OCI-LY7 (cell line): ENCODE measurements at regions not wholly inside any gene's neighbourhood (a gene's known extent, or its start where the extent isn't known, plus 50 kb on each side); places are given as distances from the start of the nearest gene placed in this dataset.

Experiments used
- BruUV-seq: library from RNA; stranded (reverse); fragments of 400-500 nt; replicated peaks from 2 replicates; lab custom pipeline; 2021; lab: Mats Ljungman, UMichigan
- CTCF ChIA-PET: fragments of 300-600 bp; sonication (Branson Sonifier 250); formaldehyde crosslinking; loops from one replicate; lab custom pipeline; 2022; ENCODE audit warnings: antibody characterized with exemption; ENCODE audit not compliant: unreplicated experiment; lab: Charles Lee
- POLR2A ChIA-PET: fragments of 300-600 bp; sonication (Branson Sonifier 250); formaldehyde crosslinking; loops from one replicate; lab custom pipeline; 2022; ENCODE audit warnings: antibody characterized with exemption; lab: Charles Lee
- DNase-seq: peaks from one replicate; pipeline ENCODE4 v3.0.0-alpha.2; 2015; ENCODE audit warnings: low spot score
- H2AFZ ChIP-seq: fragments of 200-600 bp; sonication (generic), shearing (Covaris generic); 2 replicates; pipeline ENCODE4 v1.6.1; 2014; ENCODE audit warnings: mild to moderate bottlenecking, antibody characterized with exemption, low read length, moderate library complexity
- H3K27ac ChIP-seq: fragments of 200-600 bp; sonication (generic); 2 replicates; pipeline ENCODE4 v1.5.1; 2014; ENCODE audit warnings: mixed run types, low read depth, mild to moderate bottlenecking, moderate library complexity, low read length, inconsistent platforms; ENCODE audit not compliant: poor library complexity, severe bottlenecking
- H3K36me3 ChIP-seq: fragments of 200-600 bp; sonication (generic); 2 replicates; pipeline ENCODE4 v1.6.1; 2014; ENCODE audit warnings: mild to moderate bottlenecking, antibody characterized with exemption, low read length, moderate library complexity, mixed read lengths; ENCODE audit not compliant: insufficient read depth
- H3K4me1 ChIP-seq: fragments of 200-600 bp; sonication (generic); 2 replicates; pipeline ENCODE4 v1.5.1; 2014; ENCODE audit warnings: mild to moderate bottlenecking, low read length; ENCODE audit not compliant: insufficient read depth, poor library complexity, severe bottlenecking
- H3K4me2 ChIP-seq: fragments of 200-600 bp; sonication (generic); 2 replicates; pipeline ENCODE4 v1.6.1; 2014; ENCODE audit warnings: mild to moderate bottlenecking, low read length
- H3K4me3 ChIP-seq: fragments of 200-600 bp; sonication (generic); 2 replicates; pipeline ENCODE4 v1.5.1; 2014; ENCODE audit warnings: mild to moderate bottlenecking, low read depth, low read length; ENCODE audit not compliant: poor library complexity, severe bottlenecking
- H3K79me2 ChIP-seq: fragments of 200-600 bp; sonication (generic); 2 replicates; pipeline ENCODE4 v1.6.1; 2016; ENCODE audit warnings: low read depth, mild to moderate bottlenecking, low read length, moderate library complexity, mixed read lengths; ENCODE audit not compliant: insufficient read depth
- H3K9me2 ChIP-seq: fragments of 200-600 bp; sonication (generic); 2 replicates; pipeline ENCODE4 v1.6.1; 2016; ENCODE audit warnings: mild to moderate bottlenecking, low read length, mixed read lengths; ENCODE audit not compliant: insufficient read depth
- H3K9me3 ChIP-seq: fragments of 200-600 bp; sonication (generic); 2 replicates; pipeline ENCODE4 v1.6.1; 2014; ENCODE audit warnings: mild to moderate bottlenecking, mixed run types, low read length, mixed read lengths
- H4K20me1 ChIP-seq: fragments of 200-600 bp; sonication (generic); 2 replicates; pipeline ENCODE4 v1.6.1; 2014; ENCODE audit warnings: mild to moderate bottlenecking, antibody characterized with exemption, low read length, moderate library complexity, mixed read lengths; ENCODE audit not compliant: insufficient read depth
- EZH2phosphoT487 ChIP-seq: fragments of 200-600 bp; sonication (generic); IDR thresholded peaks from 2 replicates; pipeline ENCODE4 v1.6.1; 2018; ENCODE audit warnings: low read depth, borderline replicate concordance, mild to moderate bottlenecking, mixed run types, antibody characterized with exemption, low read length, moderate library complexity, mixed read lengths
- intact Hi-C: fragments of 100-400 bp; cut with micrococcal nuclease; formaldehyde crosslinking; loops from one replicate; pipeline ENCODE4 v1.10.0; 2022; ENCODE audit not compliant: unreplicated experiment
- TF ChIP-seq, protein P1 (sequence below): fragments of 200-600 bp; sonication (generic); conservative IDR thresholded peaks from 2 replicates; pipeline ENCODE4 v1.5.1; 2014; ENCODE audit warnings: mild to moderate bottlenecking, antibody characterized with exemption, low read length, moderate library complexity, mixed read lengths

DNA sequence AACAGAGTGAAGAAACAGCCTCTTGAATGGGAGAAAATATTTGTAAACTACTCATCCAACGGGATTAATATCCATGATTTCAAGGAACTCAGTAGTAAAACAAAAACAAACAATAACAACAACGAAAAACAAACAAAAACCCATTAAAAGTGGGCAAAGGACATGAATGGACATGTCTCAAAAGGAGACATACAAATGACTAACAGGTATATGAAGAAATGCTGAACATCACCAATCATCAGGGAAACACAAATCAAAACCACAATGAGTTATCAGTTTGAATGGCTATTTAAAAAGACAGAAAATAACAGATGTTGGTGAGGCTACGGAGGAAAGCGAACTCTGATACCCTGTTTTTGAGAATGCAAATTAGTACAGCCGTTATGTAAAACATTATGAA, 224.8 kb upstream of the NRXN1 start:
- POLR2A ChIA-PET: interaction anchor here (2.2 kb wide), 1 partner anchor 12 kb away, joined by 8 read pairs; no protein-coding TSS in a partner anchor
- CTCF ChIA-PET: no interaction called here
- no TSS peak for BruUV-seq

GRCh38 chr2:51251356-51251755, 219.4 kb upstream of the NRXN1 start:
- no TSS peak for BruUV-seq
- CTCF ChIA-PET: no interaction called here
- H3K4me3 ChIP-seq: no peak overlapping the region
- POLR2A ChIA-PET: no interaction called here
- no peak for TF ChIP-seq EZH2phosphoT487
- TF ChIP-seq, protein P1, sequence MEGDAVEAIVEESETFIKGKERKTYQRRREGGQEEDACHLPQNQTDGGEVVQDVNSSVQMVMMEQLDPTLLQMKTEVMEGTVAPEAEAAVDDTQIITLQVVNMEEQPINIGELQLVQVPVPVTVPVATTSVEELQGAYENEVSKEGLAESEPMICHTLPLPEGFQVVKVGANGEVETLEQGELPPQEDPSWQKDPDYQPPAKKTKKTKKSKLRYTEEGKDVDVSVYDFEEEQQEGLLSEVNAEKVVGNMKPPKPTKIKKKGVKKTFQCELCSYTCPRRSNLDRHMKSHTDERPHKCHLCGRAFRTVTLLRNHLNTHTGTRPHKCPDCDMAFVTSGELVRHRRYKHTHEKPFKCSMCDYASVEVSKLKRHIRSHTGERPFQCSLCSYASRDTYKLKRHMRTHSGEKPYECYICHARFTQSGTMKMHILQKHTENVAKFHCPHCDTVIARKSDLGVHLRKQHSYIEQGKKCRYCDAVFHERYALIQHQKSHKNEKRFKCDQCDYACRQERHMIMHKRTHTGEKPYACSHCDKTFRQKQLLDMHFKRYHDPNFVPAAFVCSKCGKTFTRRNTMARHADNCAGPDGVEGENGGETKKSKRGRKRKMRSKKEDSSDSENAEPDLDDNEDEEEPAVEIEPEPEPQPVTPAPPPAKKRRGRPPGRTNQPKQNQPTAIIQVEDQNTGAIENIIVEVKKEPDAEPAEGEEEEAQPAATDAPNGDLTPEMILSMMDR: no peak
- H3K9me2 ChIP-seq: no peaks in the 10 kb centered on the region
- no peaks in the 10 kb centered on the region for H3K36me3 ChIP-seq
- DNase-seq: no peak
- H3K27ac ChIP-seq: no peak overlapping the region
- no peak overlapping the region for H2AFZ ChIP-seq
- intact Hi-C loops: no loop called here
- H3K9me3 ChIP-seq: no peaks in the 10 kb centered on the region
- H4K20me1 ChIP-seq: no peaks in the 10 kb centered on the region
- H3K79me2 ChIP-seq: no peaks in the 10 kb centered on the region
- H3K4me1 ChIP-seq: no peaks in the 10 kb centered on the region
- H3K4me2 ChIP-seq: no peak overlapping the region

More for the DNA sequence above, 224.8 kb upstream of the NRXN1 start:
- H3K36me3 ChIP-seq: no peaks in the 10 kb centered on the region
- H4K20me1 ChIP-seq: no peaks in the 10 kb centered on the region
- intact Hi-C loops: no loop called here
- no peaks in the 10 kb centered on the region for H3K79me2 ChIP-seq
- DNase-seq: no peak
- no peaks in the 10 kb centered on the region for H3K4me1 ChIP-seq
- H3K27ac ChIP-seq: no peak overlapping the region
- no peak for TF ChIP-seq EZH2phosphoT487
- TF ChIP-seq, protein P1: no peak
- H3K4me2 ChIP-seq: no peak overlapping the region
- no peaks in the 10 kb centered on the region for H3K9me3 ChIP-seq
- no peak overlapping the region for H2AFZ ChIP-seq
- no peak overlapping the region for H3K4me3 ChIP-seq
- H3K9me2 ChIP-seq: no peaks in the 10 kb centered on the region

DNA sequence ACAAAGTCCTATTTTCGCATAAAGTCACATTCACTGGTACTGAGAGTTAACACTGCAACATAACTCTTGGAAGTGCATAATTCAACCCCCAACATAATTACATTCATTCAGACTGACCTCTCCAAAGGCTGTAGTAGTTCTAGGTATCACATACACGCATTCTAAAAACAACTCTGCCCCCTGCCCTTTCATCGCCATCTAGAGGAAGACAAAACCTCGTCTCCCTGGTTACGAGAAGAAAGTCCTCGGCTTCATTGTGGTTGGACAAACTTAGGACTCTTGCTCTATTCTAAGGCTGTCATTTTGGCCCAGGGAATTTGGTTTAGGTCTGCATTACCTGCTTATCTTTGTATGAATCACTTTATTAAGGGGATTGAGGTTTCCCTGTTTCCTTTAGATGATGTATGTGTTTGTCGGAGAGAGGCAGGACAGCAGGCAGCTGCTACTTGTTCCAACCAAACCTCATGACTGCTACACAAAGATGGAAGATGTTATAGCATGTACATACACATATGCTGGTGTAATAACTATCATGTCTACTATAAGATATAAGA, 215.4 kb upstream of the NRXN1 start:
- DNase-seq: no peak
- Histone ChIP-seq H3K9me2 (no peaks in the 10 kb centered on the region), H3K27ac (no peak overlapping the region), H3K9me3 (no peaks in the 10 kb centered on the region), H3K36me3 (no peaks in the 10 kb centered on the region), H4K20me1 (no peaks in the 10 kb centered on the region), H3K79me2 (no peaks in the 10 kb centered on the region), H3K4me2 (no peak overlapping the region), H2AFZ (no peak overlapping the region), H3K4me3 (no peak overlapping the region), H3K4me1 (no peaks in the 10 kb centered on the region)
- intact Hi-C loops: no loop called here
- TF ChIP-seq EZH2phosphoT487: no peak
- TF ChIP-seq, protein P1: peak; percentile 53; the same call in 1 of the 2 replicates
- POLR2A ChIA-PET: no interaction called here
- CTCF ChIA-PET: no interaction called here
- BruUV-seq: no TSS peak
